Fibroblast of skin of left biceps (primary cell): ENCODE measurements at regions not wholly inside any gene's neighbourhood (a gene's known extent, or its start where the extent isn't known, plus 50 kb on each side); places are given as distances from the start of the nearest gene placed in this dataset.
A peak's percentile ranks its signal among the peaks of the same experiment; 100 is the strongest.
"Not testable (repeated sequence)": the region's sequence is repeated elsewhere in the genome, so short reads cannot be mapped to it uniquely, and the experiment has no call there.

Source experiments
- DNase-seq, 2 experiments: peaks; one replicate each; pipeline ENCODE4 v3.0.0-alpha.2; 2013; ENCODE audit warnings: low read depth in 2 of 2

DNA sequence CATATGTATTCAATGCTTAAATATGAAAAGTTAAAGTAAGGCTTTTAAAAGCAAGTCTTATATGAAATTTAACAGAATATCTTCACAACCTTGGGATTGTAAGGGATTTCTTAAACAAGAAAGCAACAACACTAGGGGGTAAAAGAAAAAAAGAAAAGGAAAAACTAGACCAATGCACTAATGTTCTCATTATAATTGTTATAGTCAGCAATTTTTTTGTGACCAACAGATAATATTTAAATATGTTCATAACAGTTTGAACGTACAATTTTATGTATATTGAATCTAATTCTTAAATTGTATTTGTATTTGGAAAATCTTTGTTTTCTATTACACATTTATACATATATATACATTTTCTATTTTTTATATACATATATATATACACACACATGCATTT lies 1397.8 kb upstream of the ADGRB3 start:
- no peak for DNase-seq

DNA sequence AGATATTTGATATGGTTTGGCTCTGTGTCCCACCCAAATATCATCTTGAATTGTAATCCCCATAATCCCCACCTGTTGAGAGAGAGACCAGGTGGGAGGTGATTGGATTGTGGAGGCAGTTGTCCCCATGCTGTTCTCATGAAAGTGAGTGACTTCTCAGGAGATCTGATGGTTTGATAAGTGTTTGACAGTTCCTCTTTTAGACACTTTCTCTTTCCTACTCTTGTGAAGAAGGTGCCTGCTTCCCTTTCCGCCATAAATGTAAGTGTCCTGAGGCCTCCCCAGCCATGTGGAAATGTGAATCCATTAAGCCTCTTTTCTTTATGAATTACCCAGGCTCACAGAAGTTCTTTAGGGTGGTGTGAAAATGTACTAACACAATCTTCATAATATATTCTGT lies 1404.0 kb upstream of the ADGRB3 start:
- DNase-seq, result no peak

DNA sequence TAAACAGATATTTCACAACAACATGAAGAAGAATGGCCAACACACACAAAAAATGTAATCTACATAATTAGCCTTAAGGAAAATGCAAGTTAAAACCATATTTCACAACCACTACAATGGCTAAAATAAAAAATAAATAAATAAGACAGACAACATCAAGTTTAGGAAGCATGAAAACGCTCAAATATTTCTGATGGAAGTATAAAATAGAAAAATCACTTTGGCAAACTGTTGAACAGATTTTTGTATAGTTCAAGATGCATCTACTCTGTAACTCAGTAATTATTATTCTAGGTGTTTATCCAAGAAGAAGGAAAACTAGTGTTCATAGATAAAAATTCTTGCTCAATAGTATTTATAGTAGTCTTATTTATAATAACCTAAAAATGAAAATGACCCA lies 1410.1 kb upstream of the ADGRB3 start:
- no peak for DNase-seq

DNA sequence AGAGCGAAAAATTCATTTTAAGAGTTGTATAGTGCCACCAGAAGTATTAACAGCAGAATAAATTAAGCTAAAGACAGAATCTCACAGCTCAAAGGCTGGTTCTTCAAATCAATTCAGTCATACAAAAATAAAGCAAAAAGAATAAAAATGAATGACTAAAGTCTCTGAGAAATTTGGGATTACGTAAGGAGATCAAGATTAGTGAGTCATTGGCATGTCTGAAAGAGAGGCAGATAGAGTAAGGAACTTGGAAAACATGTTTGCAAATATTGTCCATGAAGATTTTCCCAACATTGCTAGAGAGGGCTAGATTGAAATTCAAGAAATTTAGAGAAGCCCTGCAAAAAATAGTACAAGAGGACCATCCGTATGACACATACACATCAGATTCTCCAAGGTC lies 1413.9 kb upstream of the ADGRB3 start:
- no peak for DNase-seq

DNA sequence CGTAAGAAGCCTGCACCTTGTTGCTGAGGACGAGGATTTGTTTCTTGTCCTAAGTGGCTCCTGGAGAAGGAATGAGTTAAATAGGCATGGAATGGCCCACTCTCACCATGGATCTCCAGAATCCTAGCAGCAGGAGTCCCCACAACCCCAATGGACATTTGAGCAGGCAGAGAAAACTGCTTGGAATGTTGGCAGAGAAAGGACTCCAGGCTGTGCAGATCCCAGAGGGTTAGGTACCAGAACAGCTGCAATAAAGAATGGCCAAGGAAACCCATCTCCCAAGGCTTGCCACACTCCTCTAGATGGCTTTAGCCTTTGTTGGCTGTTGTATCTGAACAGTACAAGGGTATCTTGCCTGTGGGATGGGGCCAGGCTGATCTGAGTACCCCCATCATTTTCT lies 1415.7 kb upstream of the ADGRB3 start:
- no peak for DNase-seq

DNA sequence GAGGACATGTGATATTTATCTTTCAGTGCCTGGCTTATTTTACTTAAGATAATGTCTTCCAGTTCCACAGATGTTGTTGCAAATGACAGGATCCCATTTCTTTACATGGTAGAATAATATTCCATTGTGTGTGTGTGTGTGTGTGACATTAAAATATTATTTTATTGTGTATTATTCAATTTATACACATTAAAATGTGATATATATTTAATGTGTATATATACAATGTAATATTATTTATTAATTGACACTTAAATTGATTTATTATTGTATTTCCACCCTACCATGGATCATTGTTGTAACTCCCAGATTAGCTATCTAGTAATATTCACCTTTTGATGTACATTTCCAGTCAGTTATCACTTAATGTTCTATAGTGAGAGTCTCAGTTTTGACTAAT lies 1422.5 kb upstream of the ADGRB3 start:
- no peak for DNase-seq

DNA sequence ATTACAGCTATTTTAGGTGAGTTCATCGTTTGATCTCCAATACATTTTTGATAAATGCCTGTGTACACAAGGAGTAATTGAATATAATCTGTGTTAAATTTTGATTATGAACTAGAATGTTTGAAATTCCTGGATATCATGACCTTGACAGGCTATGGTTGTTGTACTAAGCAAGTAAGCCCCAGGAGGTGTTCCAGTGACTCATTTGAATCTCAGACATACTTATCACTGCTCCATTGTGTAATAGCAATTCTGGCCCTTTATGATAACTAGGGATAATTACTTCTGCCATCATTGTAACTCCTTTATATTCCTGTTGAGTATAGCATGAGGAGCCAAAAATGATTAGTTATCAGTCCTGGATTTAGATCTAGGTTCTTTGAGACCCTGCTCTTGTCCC lies 1424.6 kb upstream of the ADGRB3 start:
- no peak for DNase-seq

DNA sequence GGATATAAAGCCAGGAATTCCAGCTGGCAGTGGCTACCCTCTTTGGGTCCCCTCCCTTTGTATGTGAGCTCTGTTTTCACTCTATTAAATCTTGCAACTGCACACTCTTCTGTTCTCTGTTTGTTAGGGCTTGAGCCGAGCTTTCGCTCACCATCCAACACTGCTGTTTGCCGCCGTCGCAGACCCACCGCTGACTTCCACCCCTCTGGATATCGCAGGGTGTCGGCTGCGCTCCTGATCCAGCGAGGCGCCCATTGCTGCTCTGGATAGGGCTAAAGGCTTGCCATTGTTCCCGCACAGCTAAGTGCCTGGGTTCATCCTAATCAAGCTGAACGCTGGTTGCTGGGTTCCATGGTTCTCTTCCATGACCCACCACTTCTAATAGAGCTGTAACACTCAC lies 1433.5 kb upstream of the ADGRB3 start:
- no peak for DNase-seq

DNA sequence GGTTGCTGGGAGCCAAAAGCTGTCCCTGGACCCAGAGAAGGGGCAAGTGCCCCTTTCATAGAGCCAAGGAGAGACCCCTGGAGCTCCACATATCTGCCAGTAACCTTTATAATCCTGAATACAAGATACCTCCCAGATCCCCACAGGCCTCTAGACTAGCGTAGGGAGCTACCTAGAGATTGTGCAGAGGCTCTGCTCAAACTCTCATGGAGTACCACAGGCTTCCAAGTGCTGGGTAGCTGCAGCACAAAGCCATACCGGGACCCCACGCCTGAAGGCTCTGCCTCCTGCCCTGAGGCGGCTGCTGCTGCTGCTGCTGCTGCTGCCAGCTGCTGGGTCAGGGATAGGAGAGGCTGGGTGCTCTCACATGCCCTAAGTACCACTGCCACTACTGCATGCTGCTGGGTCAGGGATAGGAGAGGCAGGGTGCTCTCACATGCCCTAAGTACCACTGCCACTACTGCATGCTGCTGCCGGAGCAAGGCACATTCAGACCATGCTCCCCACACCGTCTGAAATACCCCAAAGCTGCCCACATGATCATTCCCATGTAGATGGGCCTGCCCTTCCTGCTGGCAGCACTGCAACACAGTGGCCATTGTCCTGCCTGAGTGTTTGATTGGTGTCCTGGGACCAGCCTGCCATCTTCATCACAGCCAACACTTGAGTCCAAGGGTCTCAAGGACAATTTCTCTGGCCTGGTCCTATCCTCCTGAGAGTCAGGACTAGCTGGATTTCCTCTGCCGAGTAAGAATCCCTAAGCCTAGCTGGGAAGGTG lies 1434.3 kb upstream of the ADGRB3 start:
- DNase-seq, result no peak

DNA sequence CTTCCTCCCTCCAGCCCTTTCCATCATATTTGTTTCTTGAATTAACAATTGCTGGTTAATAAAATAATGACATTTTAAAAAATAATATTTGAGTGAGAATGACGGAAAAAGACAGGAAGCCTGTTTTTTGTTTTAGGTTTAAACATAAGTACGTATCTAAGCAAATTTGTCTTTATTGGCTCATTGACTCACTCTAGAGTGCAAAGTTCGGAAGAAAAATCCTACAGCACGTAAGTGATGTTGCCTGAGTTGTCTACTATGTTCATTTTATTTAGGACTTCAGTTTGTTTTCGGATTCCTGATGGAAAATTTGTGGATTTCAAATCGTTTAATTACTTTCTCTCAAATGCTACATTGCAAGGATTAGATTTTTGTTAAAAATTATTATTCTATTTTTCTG lies 1435.7 kb upstream of the ADGRB3 start:
- no peak for DNase-seq

DNA sequence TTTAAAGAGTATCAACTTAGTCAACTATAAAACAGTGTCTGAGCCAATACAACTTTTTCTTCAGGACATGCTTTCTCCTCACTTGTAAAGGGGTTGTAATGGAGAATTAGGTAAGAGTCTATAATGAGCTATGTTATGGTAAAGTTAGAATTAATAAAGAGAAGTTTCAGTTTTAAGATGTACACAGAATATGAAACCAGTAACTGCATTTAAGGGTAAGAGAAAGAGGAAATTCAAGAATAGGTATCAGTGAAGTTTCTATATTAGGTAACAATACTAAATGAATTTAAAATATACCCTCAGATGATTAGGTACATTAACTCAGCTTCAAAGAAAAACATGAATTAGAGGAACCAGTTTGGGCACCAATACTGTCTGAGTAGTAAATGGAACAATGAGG lies 1444.3 kb upstream of the ADGRB3 start:
- DNase-seq, result no peak

DNA sequence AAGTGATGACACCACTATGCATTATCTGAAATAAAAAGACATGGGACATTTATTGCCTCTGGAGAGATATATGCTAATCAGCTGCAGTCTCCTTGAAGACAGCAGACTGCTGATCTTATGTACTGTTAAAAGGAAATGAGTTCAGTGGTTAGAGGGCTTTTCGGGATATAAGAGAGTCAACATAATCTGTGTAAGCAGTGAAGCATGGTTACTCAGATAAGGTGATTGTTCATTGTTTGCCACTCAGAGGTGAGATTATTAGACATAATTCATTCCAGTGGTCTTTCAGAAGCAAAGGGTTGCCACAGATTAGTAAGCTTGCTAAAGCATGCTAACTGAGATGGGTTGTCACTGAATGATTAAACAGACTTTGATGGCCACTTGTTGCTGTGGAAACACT lies 1450.7 kb upstream of the ADGRB3 start:
- DNase-seq, result no peak

DNA sequence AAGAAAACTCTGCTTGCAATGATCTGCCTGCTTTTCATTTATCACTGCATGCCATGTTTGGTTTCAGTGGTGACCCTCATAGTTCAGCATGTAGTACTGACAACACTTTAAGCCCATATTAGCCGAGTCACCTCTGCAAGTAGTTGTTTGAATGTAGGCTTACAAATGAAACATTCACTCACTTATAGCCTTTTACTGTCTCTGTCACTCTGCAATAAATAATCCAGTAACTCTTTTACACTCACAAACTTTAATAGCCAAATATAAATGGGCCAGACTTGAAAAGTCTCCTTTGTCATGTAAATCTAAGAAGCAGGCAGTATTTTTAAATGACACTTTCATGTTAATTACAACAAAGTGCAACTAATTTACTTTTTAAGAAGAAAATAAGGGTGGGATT lies 1460.0 kb upstream of the ADGRB3 start:
- DNase-seq, result no peak

DNA sequence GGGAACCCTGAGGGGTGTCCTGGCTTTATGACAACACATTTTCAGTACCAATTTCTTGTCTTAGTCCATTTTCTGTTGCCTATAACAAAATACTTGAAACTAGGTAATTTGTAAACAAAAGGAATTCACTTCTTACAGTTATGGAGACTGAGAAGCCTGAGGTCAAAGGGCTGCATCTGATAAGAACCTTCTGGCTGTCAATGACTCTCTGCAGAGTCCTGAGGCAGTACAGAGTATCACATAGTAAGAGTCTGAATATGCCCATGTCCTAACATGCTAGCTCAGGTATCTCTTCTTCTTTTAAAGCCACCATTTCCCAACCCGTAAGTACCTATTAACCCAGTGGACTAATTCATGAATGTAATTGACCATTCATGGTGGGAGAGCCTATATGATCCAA lies 1458.6 kb upstream of the EYS start:
- DNase-seq, result no peak

DNA sequence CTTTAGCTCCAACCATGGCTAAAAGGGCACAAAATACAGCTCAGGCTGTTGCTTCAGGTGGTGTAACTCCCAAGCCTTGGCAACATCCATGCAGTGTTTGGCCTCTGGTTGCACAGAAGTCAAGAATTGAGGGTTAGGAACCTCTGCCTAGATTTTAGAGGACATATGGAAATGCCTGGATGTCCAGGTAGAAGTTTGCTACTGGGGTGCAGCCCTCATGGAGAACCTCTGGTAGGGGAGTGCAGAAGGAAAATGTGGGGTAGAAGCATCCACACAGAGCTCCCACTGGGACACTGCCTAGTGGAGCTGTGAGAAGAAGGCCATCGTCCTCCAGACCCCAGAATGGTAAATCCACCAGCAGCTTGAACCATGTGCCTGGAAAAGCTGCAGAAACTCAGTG lies 1453.8 kb upstream of the EYS start:
- no peak for DNase-seq

DNA sequence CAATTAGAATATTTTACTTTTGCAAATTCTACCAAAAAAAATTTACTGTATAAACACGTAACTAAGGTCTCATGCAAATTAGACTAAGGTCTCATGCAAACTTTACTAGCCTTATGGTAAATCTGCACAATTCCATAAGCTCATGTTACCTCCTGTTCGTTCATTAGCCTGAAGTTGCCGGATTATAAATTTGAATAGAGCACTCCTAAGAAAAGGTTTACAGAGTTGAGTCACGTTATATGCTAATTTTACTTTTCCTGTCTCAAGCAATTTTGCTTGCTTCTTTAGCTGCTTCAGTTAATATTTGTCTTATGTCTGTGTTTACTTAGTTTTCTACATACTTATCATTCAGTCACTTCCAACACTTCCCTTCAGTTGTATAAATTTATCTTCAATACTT lies 1434.0 kb upstream of the EYS start:
- no peak for DNase-seq

DNA sequence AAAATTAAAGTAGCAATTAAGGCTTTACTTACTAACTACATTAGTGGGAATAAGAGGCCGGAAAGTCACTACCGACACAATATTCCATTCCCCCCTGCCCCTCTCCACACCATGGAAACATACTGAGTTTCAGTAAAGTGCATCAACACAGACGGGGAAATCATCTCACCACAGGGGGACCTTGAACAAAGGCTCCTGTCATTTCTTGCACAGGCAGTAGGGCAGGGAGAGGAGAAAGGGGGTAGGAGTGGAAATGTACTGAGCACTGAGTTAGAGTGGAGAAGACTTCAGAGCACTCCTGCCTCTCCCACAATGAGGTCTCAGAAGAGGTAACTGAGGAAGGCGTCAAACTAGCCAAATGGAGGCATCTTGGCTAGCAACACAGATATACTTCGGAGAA lies 1426.9 kb upstream of the EYS start:
- no peak for DNase-seq

DNA sequence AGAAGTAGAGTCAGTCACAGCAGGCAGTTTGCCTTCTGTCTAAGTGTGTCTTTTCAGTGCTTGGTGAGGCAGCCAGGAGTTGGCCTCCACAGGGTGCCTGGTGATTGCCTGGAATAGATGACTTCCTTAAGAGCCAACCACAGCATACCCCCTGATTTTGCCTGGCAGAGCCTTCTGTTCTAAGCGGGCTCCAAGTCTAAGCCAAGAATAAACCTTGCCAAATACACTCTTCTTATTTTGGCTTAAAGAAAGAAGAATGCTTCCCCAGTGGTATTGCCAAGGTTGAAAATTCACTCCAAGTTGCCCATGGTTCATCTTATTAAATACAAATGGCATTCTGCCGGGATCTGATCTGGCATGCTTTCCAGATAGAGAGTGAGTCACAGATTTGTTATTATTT lies 1424.8 kb upstream of the EYS start:
- no peak for DNase-seq

DNA sequence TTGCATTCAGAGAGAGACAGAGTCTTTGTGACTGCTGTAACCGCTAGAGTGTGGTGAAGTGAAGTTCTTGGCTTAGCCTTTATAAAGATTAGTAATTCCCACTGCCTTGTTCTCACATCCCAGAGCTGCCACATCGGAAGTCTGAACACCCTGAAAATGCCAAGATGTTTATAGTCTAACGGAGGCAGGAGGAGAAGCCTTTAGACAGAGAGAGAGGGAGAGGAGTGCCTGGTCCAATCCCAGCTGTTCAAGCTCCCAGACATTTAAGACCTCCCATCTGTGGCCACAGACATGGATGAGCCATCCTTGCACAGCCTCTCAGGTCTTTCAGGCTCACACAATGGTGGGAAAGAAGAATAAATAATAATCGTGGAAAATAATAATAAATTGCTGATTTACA lies 1422.8 kb upstream of the EYS start:
- DNase-seq, result no peak

DNA sequence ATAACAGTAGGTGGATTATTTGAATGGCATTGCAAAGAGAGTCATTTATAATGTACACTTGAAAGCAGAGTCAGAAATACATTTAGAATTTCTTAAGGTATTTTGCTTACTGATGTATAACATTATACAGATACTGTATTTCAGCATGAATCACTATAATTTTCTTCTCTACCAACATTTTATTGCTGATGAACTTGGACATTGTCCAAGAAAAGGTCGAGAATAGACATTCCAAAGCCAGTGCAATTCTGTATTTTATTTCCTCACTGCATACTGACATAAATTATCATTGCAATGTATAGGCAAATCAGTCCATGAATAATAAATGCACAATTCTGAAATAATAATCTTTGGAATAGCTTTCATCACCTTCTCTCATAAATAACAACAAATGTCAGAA lies 1420.0 kb upstream of the EYS start:
- DNase-seq, result peak in 1 of 2 experiments; percentile 12

DNA sequence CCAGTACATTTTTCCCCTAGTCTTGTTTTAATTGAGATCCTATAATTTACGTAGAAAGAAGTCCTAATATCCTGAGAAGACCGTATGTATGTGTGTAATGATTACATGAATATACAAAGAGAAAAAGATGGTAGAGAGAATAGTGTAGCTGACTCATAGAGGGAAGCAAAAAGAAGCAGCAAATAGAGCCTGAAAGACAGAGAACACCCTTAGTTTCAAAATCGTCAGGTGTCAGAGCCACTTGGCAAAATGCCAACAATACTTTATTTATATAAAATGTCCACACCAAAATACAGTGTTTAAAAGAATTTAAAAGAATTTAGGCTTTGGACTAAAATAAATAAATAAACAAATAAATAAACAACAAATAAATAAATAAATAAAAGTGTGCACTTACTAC lies 1414.1 kb upstream of the EYS start:
- no peak for DNase-seq

DNA sequence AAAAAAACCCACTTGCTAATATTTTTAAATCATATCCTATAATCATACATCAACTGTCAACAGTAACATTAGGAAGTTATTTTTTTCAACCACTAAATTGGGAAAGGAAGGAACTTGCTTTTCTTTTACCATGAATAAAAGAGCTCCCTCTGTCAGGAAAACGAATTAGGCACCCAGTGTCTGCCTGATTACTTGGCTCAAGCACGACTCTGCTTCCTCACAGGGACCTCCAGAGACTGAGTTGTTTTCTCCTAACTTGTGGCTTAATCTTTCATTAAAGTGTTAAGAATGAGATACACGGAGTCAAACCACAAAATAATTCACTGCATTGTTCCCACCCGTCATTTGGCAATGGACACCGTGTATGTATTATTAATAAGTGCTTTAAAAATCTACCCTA lies 1405.1 kb upstream of the EYS start:
- DNase-seq, result no peak

DNA sequence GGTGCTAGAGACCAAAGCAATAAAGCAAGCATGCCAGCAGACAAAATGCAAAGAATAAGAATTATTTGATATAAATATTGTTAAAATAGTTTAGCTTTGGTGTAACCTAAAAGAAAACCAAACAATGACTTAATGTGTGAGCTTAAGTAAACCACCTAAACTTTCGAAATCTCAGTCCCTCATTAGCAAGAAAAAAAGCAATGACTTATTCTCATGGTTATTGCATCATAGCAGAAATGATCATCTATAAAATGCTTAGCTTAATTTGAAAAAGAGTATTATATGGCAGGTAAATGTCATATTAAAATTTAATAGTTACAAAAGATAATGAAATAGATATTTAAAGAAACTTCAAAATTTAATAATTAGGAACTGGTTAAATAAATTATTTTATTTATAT lies 1395.7 kb upstream of the EYS start:
- no peak for DNase-seq

DNA sequence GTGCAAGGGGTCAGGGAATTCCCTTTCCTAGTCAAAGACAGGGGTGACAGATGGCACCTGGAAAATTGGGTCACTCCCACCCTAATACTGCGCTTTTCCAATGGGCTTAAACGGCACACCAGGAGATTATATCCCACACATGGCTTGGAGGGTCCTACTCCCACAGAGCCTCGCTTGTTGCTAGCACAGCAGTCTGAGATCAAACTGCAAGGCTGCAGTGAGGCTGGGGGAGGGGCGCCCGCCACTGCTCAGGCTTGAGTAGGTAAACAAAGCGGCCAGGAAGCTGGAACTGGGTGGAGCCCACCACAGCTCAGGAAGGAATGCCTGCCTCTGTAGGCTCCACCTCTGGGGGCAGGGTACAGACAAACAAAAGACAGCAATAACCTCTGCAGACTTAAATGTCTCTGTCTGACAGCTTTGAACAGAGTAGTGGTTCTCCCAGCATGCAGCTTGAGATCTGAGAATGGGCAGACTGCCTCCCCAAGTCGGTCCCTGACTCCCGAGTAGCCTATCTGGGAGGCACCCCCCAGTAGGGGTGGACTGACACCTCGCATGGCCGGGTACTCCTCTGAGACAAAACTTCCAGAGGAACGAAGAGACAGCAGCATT lies 1388.7 kb upstream of the EYS start:
- not testable (repeated sequence) for DNase-seq
